Stimulated activated CD4-positive, alpha-beta T cell treated with anti-CD3 and anti-CD28 coated beads, Interleukin-1b, Interleukin-23, amount 100 ng/mL, for 24 hours (primary cell): ENCODE measurements at regions not wholly inside any gene's neighbourhood (a gene's known extent, or its start where the extent isn't known, plus 50 kb on each side); places are given as distances from the start of the nearest gene placed in this dataset.
"Not testable (repeated sequence)": the region's sequence is repeated elsewhere in the genome, so short reads cannot be mapped to it uniquely, and the experiment has no call there.

Experiments used
- DNase-seq, 4 experiments: peaks; one replicate each; pipeline ENCODE4 v3.0.0-alpha.2; 2020; ENCODE audit warnings: low read depth in 4 of 4, low spot score in 1 of 4

- no peak for DNase-seq
These were observed 654.9 kb upstream of the KCNMB2 start for GRCh38 chr3:177881351-177881750.

- DNase-seq, result no peak
These were observed 654.0 kb upstream of the KCNMB2 start for GRCh38 chr3:177882124-177882648.

- DNase-seq, result no peak
These were observed 653.1 kb upstream of the KCNMB2 start for GRCh38 chr3:177883091-177883490.

GRCh38 chr3:177883957-177884356 lies 652.3 kb upstream of the KCNMB2 start:
- no peak for DNase-seq

- DNase-seq, result no peak
These were observed 651.2 kb upstream of the KCNMB2 start for GRCh38 chr3:177885063-177885462.

GRCh38 chr3:177886501-177886900 lies 649.7 kb upstream of the KCNMB2 start:
- DNase-seq, result no peak

GRCh38 chr3:177887475-177887874 lies 648.8 kb upstream of the KCNMB2 start:
- DNase-seq, result no peak

- DNase-seq, result no peak
These were observed 647.1 kb upstream of the KCNMB2 start for GRCh38 chr3:177889161-177889560.

GRCh38 chr3:177889652-177890358 lies 646.4 kb upstream of the KCNMB2 start:
- DNase-seq, result no peak

GRCh38 chr3:177890359-177890683 lies 645.9 kb upstream of the KCNMB2 start:
- DNase-seq, result no peak

GRCh38 chr3:177891569-177891968 lies 644.7 kb upstream of the KCNMB2 start:
- DNase-seq, result not testable (repeated sequence)

GRCh38 chr3:177893331-177893730 lies 642.9 kb upstream of the KCNMB2 start:
- no peak for DNase-seq

- no peak for DNase-seq
These were observed 642.0 kb upstream of the KCNMB2 start for GRCh38 chr3:177894081-177894728.

- DNase-seq, result no peak
These were observed 638.1 kb upstream of the KCNMB2 start for GRCh38 chr3:177898185-177898584.

GRCh38 chr3:177899275-177900067 lies 636.8 kb upstream of the KCNMB2 start:
- DNase-seq, result no peak

- no peak for DNase-seq
These were observed 633.4 kb upstream of the KCNMB2 start for GRCh38 chr3:177902876-177903275.

- no peak for DNase-seq
These were observed 631.6 kb upstream of the KCNMB2 start for GRCh38 chr3:177904621-177905020.

GRCh38 chr3:177905173-177906125 lies 630.8 kb upstream of the KCNMB2 start:
- no peak for DNase-seq

GRCh38 chr3:177906126-177906511 lies 630.1 kb upstream of the KCNMB2 start:
- no peak for DNase-seq

- no peak for DNase-seq
These were observed 629.5 kb upstream of the KCNMB2 start for GRCh38 chr3:177906578-177907229.
